GM10266 (cell line): ENCODE measurements at regions not wholly inside any gene's neighbourhood (a gene's known extent, or its start where the extent isn't known, plus 50 kb on each side); places are given as distances from the start of the nearest gene placed in this dataset.

Experiments used
- DNase-seq: peaks from one replicate; pipeline ENCODE4 v3.0.0; 2012; ENCODE audit errors: extremely low spot score
- TF ChIP-seq, protein P1 (sequence below): IDR thresholded peaks from 2 replicates; pipeline ENCODE4 v1.5.1; 2012; ENCODE audit warnings: mild to moderate bottlenecking, low read depth; ENCODE audit not compliant: control insufficient read depth, insufficient read depth; ENCODE audit errors: missing control alignments

DNA sequence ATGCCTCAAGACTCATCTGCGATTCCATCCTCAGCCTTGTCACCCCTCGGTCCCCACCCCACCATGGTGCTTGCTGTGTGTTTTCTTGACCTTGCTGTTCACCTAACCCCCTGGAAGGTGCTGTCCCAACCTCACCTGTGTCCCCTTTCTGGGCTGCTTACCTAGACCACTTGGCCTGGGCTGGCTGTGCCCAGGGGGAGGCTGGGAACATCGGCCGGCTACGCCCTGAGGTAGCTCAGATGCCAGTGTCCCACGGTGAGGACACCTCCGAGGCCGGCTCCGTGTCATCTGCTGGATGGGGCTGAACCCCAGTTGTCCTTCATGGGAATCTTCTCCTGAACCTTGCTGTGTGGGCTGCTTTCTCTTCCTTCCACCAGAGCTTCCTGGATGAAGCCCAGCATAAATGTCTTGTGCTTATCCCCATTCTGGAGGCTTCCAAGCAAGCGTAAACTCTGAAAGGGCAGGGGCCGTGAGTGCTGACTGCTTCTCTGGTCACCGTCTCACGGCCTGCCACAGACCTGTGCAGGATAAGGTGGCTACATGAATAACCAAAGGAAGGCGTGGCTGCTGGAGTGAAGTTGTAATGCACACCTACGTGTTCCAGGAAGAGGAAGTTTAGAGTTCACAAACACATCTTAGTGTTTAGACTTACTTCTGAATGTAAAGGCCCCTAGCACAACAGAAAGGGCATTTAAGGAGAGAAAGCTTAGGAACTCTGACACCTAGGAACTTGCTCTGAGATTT is 724.3 kb downstream of the TBC1D22A start:
- DNase-seq: no peak
- TF ChIP-seq, protein P1, sequence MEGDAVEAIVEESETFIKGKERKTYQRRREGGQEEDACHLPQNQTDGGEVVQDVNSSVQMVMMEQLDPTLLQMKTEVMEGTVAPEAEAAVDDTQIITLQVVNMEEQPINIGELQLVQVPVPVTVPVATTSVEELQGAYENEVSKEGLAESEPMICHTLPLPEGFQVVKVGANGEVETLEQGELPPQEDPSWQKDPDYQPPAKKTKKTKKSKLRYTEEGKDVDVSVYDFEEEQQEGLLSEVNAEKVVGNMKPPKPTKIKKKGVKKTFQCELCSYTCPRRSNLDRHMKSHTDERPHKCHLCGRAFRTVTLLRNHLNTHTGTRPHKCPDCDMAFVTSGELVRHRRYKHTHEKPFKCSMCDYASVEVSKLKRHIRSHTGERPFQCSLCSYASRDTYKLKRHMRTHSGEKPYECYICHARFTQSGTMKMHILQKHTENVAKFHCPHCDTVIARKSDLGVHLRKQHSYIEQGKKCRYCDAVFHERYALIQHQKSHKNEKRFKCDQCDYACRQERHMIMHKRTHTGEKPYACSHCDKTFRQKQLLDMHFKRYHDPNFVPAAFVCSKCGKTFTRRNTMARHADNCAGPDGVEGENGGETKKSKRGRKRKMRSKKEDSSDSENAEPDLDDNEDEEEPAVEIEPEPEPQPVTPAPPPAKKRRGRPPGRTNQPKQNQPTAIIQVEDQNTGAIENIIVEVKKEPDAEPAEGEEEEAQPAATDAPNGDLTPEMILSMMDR: no peak

DNA sequence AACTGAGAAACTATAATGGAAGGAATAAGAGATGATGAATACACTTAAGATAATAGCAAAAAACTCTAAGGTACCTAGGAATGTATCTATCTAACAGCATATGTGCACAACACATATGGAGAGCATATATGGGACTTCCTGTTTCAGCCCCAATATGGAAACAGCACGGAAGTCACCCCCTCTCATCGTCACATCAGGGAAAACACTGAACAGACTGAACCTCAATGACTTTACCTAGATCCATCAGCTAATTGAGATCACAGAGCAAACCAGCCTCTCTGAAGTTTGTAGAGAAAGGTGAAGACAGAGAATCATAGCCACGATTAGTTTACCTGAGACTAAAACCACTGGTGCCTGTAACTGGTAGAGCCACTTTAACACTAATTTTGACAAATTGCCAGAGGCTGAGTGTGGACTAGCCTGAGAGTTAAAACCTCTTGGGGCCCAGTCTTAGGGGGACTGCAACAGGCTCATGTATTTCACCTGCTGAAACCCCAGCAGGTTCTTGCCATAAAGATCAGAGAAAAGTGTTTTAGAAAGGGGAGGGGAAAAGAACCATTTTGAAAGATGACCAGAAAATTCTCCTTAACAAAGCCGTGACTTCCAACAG is 722.6 kb downstream of the TBC1D22A start:
- no peak for DNase-seq
- TF ChIP-seq, protein P1: no peak

DNA sequence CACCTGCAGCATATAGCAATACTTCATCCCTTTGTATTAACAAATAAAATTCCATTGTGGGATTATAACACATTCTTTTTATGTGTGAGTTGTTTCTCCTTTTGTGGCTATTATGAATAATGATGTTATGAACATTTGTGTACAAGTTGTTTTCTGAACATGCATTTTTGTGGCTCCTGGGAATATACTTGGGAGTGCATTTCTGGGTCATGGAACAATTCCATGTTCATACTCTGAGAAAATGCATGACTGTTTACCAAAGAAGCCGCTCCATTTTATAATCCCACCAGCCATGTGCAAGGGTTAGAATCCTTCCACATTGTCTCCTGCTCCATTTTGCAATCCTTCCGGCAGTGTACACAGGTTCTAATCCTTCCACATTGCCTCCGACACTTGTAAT is 713.8 kb downstream of the TBC1D22A start:
- DNase-seq: no peak
- TF ChIP-seq, protein P1: no peak

DNA sequence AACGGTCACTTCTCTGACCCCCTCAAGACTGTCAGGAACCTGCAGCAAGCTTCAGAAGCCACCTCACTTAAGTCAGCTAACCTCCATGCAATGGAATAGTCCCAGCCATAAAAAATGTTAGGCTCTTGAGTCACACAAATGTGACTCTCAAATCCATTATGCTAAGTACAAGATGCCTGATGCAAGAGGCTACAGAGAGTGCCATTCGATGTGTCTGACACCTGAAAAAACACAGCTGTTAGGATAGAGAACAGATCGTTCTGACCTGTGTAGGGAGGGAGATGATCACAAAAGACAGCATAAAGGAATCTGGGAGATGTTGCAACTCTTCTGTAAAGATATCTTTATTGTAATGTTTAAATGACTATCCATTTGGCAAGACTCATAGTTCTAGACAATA is 712.4 kb downstream of the TBC1D22A start:
- TF ChIP-seq, protein P1: no peak
- DNase-seq: no peak

DNA sequence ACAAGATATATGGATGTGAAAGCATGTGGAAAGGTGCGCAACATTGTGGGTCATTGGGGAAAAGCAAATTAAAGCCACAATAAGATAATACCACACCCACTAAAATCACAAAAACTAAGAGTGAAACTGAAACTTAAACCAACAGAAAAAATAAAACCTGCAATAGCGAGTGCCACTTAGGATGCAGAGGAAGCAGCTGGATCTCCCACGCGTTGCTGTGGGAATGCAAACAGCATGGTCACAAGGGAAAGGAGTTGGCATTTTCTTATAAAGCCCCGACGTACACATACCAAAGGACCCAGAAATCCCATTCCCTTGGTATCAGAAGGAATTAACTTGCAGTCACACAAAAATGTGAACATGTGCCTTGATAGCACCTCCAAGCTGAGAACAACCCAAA is 712.0 kb downstream of the TBC1D22A start:
- DNase-seq: no peak
- TF ChIP-seq, protein P1: no peak

DNA sequence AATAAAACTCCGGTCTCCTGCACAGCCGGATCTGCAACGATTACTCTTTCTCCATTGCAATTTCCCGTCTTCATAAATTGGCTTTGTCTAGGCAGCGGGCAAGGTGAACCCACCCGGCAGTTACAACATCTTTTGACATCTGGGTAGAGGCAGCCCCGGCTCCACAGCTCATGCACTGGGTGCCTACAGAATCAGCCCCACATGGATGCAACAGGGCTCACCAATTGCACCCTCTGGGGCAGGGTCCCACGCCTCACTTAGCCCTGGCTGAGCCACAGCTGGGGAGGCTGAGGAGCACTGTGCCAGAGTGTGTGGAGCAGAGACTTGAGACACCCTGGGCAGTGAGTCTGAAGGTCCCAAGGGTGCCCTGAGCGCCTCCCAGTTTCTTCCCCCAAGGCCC is 710.2 kb downstream of the TBC1D22A start:
- TF ChIP-seq, protein P1: no peak
- DNase-seq: no peak

DNA sequence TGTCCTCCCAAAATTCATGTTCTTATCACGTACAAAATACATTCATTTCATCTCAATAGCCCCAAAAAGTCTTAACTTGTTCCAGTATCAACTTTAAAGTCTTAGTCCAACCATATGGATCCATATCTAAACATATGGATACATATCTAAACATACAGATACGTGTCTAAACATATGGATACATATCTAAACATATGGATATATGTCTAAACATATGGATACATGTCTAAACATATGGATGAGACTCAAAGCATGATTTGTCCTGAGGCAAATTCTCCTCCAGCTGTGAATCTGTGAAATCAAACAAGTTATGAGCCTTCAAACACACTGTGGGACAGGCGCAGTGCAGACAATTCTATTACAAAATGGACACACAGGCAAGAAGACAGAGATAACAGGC is 709.0 kb downstream of the TBC1D22A start:
- DNase-seq: no peak
- TF ChIP-seq, protein P1: no peak
